NCI-H524 (cell line): ENCODE measurements at regions not wholly inside any gene's neighbourhood (a gene's known extent, or its start where the extent isn't known, plus 50 kb on each side); places are given as distances from the start of the nearest gene placed in this dataset.

ENCODE experiments used
- DNase-seq, 2 experiments: peaks; one replicate each; lab custom pipeline; 2025; lab: John Stamatoyannopoulos, UW

DNA sequence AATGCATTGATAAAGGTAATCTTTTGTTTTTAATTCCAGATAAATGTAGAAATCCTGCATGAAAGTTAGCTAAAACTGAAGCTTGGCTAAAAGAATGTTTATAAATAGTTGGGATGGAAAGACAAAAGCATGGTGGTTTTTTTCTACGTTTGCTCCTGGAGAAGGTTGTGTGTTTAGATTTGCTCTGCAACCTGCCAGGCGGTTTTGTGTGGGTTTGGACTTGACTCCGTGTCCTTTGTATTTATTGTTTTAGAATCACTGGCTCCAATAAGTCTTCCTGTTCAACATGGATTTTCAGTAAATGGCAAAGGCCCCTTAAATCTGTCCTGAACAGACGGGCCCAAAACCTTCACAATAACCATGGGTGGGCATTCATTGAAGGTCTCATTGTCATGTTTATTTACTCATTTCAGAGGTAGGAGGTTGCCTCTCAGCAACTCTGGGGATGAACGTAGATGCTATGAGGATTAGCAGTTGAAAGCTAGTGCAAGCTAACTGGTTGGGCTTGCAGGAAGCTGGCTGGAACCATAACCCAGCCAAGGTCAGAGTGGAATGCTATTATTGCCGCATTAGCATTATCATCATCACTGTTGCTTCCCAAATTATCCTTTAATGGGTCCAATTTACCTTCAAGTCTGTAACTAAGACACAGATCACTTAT is 60.6 kb upstream of the ADAMTS9 start:
- DNase-seq: no peak

DNA sequence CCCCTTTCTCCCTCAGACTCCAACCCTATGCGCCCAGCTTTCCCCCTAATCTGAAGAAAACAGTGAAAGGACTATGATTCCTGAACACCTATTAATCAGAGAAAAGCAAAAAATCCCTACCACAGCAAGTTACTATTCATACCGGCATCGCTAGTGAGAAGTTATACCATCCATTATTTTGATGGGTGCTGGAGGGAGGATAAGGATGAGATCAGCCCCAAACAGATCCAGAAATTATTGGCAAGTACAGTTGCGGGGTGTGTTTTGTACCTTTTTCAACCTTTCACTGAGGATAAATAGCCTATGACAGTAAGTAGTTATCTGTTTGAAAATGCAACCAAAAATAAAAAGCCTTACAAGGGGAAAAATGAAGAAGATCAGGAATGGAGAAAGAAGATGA is 59.9 kb upstream of the ADAMTS9 start:
- DNase-seq: no peak

DNA sequence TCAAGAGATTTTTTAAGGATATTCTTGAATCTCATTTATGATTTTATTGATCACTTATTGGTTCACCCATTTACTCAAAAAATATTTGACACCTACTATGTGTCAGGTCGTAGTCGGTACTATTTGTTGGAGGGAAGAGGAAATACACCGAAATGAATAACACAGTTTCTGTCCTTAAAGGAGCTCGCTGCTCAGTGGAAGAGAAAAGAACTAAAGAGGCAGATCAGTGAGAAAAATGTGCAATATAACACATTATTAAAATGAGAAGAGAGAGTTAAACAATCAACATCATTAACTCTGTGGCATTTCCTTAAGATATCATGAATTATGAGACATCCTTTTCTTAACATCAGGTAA is 56.1 kb upstream of the ADAMTS9 start:
- no peak for DNase-seq

DNA sequence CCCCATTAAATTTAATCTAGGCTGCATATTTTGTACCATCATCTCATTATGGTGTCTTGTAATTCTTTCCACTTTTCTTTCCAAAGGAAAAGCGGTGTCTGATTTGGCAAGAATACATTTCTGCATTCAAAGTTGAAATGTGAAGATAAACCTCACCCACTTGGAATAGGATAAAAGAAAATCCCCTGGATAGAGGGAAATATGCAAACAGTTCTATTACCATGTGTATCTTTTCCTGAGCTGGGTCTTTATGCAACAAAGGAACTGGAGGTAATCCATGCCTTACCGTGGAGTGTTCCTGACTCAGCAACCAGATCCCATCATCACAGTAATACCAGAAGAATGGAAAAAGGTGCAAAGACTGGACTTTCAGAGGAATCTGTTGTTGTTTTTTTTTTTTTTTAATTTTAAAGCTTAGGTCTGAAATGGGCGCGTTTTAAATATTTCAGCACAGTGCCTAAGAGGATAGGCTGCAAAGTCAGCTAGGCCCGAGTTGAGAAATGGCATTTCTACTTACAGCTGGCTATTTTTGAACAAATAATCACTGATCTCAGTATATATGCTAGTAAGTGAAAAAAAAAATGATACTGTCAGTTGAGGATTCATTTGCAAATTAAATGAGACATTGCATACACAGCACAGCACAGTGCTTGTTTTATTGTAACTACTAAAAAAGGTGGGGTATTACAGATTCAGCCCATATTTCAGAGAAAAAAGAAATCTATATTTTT is 55.5 kb upstream of the ADAMTS9 start:
- no peak for DNase-seq

DNA sequence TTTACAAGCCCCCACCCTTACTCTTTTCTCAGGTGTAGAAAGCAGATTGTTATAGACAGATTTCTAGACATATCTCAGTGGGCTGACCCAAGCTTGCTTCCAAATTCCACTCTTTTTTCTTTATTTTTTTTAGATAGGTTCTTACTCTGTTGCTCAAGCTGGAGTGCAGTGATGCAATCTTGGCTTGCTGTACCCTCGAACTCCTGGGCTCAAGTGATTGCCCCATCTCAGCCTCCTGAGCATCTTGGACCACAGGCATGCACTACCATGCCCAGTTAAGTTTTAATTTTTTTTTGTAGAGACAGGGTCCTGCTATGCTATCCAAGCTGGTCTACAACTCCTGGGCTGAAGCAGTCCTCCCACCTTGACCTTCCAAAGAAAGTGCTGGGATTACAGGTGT is 53.5 kb upstream of the ADAMTS9 start:
- no peak for DNase-seq

DNA sequence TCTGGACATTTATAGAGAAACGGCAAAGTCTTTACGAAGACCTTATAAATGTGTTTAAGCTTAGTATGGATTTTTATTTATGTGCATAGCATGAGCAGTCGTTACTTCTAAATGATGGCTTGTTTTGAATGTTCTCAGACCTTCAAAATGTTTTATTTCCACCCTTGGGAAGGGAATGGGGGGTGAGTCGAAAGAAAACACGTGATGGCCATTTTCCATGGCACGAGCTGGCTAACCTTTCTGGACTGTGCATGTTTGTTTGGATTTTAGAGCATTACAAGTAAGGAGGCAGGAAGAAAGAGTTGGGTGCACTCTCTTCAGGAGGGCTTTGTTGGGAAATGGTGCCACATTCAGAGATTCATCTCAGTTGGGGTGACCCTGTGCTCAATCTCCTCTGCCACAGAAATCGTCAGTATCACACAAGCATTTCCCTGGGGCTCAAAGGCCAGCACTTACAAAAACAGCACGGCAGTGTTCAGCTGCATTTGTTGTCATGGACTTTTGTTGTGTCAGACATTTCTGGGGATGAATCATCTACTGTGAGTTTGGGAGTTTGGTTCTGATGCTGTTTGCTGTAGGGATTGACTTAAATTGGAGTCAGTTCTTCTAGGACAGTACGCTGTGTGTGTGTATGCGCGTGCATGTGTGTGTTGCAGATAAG is 52.3 kb upstream of the ADAMTS9 start:
- DNase-seq: no peak
